BLaER1 (cell line): ENCODE measurements at regions not wholly inside any gene's neighbourhood (a gene's known extent, or its start where the extent isn't known, plus 50 kb on each side); places are given as distances from the start of the nearest gene placed in this dataset.

Experiments
- H3K27ac ChIP-seq: shearing (Covaris generic); formaldehyde crosslinking; 2 replicates; pipeline ENCODE4 v1.8.1; 2022
- H3K27me3 ChIP-seq: shearing (Covaris generic); formaldehyde crosslinking; 2 replicates; pipeline ENCODE4 v1.8.1; 2022
- H3K36me3 ChIP-seq: shearing (Covaris generic); formaldehyde crosslinking; 2 replicates; pipeline ENCODE4 v1.8.1; 2022
- H3K4me1 ChIP-seq: shearing (Covaris generic); formaldehyde crosslinking; 2 replicates; pipeline ENCODE4 v1.8.1; 2022
- H3K4me2 ChIP-seq: shearing (Covaris generic); formaldehyde crosslinking; 2 replicates; pipeline ENCODE4 v1.8.1; 2022
- H3K4me3 ChIP-seq: shearing (Covaris generic); formaldehyde crosslinking; 2 replicates; pipeline ENCODE4 v1.8.1; 2022
- H3K9ac ChIP-seq: shearing (Covaris generic); formaldehyde crosslinking; 2 replicates; pipeline ENCODE4 v1.8.1; 2022
- H3K9me3 ChIP-seq: shearing (Covaris generic); formaldehyde crosslinking; 2 replicates; pipeline ENCODE4 v1.8.1; 2022
- H4K20me1 ChIP-seq: shearing (Covaris generic); formaldehyde crosslinking; 2 replicates; pipeline ENCODE4 v1.8.1; 2022
- Cebpa-rat ChIP-seq: shearing (Covaris generic); IDR thresholded peaks from 2 replicates; pipeline ENCODE4 v1.8.1; 2022

- H3K4me1 ChIP-seq: no peaks in the 10 kb centered on the region
- no peaks in the 10 kb centered on the region for H3K9me3 ChIP-seq
- H3K27ac ChIP-seq: no peak overlapping the region
- no peak overlapping the region for H3K9ac ChIP-seq
- H3K4me3 ChIP-seq: no peak overlapping the region
- no peaks in the 10 kb centered on the region for H3K36me3 ChIP-seq
- no peak overlapping the region for H3K4me2 ChIP-seq
- H3K27me3 ChIP-seq: no peaks in the 10 kb centered on the region
- TF ChIP-seq Cebpa-rat: no peak
- H4K20me1 ChIP-seq: no peaks in the 10 kb centered on the region
Measured at GRCh38 chr4:19382993-19383756, 868.5 kb upstream of the SLIT2 start.

GRCh38 chr4:19381068-19381467, 870.6 kb upstream of the SLIT2 start:
- Histone ChIP-seq H3K4me3 (no peak overlapping the region), H3K27ac (no peak overlapping the region), H3K9me3 (no peaks in the 10 kb centered on the region), H3K9ac (no peak overlapping the region), H3K4me1 (no peaks in the 10 kb centered on the region), H4K20me1 (no peaks in the 10 kb centered on the region), H3K27me3 (no peaks in the 10 kb centered on the region), H3K4me2 (no peak overlapping the region), H3K36me3 (no peaks in the 10 kb centered on the region)
- TF ChIP-seq Cebpa-rat: no peak

- Histone ChIP-seq H3K27me3 (no peaks in the 10 kb centered on the region), H3K4me3 (no peak overlapping the region), H3K9me3 (no peaks in the 10 kb centered on the region), H3K27ac (no peak overlapping the region), H3K9ac (no peak overlapping the region), H3K4me1 (no peaks in the 10 kb centered on the region), H3K4me2 (no peak overlapping the region), H3K36me3 (no peaks in the 10 kb centered on the region), H4K20me1 (no peaks in the 10 kb centered on the region)
- no peak for TF ChIP-seq Cebpa-rat
Measured at GRCh38 chr4:19380600-19380999, 871.1 kb upstream of the SLIT2 start.

- Histone ChIP-seq H3K4me1 (no peaks in the 10 kb centered on the region), H3K4me3 (no peak overlapping the region), H3K9me3 (no peaks in the 10 kb centered on the region), H3K36me3 (no peaks in the 10 kb centered on the region), H4K20me1 (no peaks in the 10 kb centered on the region), H3K27ac (no peak overlapping the region), H3K9ac (no peak overlapping the region), H3K27me3 (no peaks in the 10 kb centered on the region), H3K4me2 (no peak overlapping the region)
- TF ChIP-seq Cebpa-rat: no peak
Measured at GRCh38 chr4:19379191-19379708, 872.5 kb upstream of the SLIT2 start.

GRCh38 chr4:19375931-19376330, 875.8 kb upstream of the SLIT2 start:
- Histone ChIP-seq H3K27me3 (no peaks in the 10 kb centered on the region), H3K27ac (no peak overlapping the region), H3K4me2 (no peak overlapping the region), H3K4me1 (no peaks in the 10 kb centered on the region), H3K9ac (no peak overlapping the region), H3K36me3 (no peaks in the 10 kb centered on the region), H4K20me1 (no peaks in the 10 kb centered on the region), H3K4me3 (no peak overlapping the region), H3K9me3 (no peaks in the 10 kb centered on the region)
- no peak for TF ChIP-seq Cebpa-rat

DNA sequence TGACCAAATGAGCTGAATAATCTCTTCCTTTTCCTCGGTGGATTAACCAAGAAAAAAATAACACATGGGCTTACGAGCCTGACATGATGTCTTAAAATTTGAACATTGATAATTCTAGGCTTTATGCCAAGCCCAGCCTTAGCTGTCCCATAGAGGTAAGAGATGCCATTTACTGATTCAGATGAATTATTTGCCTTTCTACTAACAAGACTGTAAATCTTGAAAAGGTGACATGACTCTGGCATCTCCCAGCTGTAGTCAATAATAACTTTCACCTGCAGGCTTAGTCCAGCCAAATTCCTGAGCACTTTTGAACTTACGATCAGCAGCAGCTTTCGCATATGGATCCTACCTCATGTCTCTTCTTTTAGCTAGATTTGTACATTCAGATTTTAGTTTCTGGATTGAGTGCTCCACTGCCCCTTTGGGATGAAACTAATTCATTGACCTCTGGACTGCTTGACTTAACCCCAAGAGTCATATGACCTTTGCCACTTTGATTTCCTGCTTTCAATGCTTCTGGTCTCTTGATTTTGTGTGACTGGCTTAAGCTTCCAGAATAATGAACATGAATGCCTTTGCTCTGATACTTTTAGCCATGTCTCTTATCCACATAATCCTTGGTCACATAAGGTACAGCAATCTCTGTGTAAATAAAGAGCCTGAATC, 876.4 kb upstream of the SLIT2 start:
- no peaks in the 10 kb centered on the region for H3K27me3 ChIP-seq
- no peak overlapping the region for H3K27ac ChIP-seq

GRCh38 chr4:19372390-19372789, 879.3 kb upstream of the SLIT2 start:
- Histone ChIP-seq H3K4me3 (no peak overlapping the region), H3K27ac (no peak overlapping the region), H3K36me3 (no peaks in the 10 kb centered on the region), H3K4me2 (no peak overlapping the region), H3K27me3 (no peaks in the 10 kb centered on the region), H3K9ac (no peak overlapping the region), H4K20me1 (no peaks in the 10 kb centered on the region), H3K9me3 (no peaks in the 10 kb centered on the region), H3K4me1 (no peaks in the 10 kb centered on the region)
- TF ChIP-seq Cebpa-rat: no peak

More for the DNA sequence above, 876.4 kb upstream of the SLIT2 start:
- Histone ChIP-seq H4K20me1 (no peaks in the 10 kb centered on the region), H3K4me2 (no peak overlapping the region), H3K4me1 (no peaks in the 10 kb centered on the region), H3K9me3 (no peaks in the 10 kb centered on the region), H3K4me3 (no peak overlapping the region), H3K36me3 (no peaks in the 10 kb centered on the region), H3K9ac (no peak overlapping the region)
- TF ChIP-seq Cebpa-rat: no peak

- H3K9me3 ChIP-seq: no peaks in the 10 kb centered on the region
Measured at GRCh38 chr4:19368800-19369199, 882.9 kb upstream of the SLIT2 start.

GRCh38 chr4:19366916-19367315, 884.8 kb upstream of the SLIT2 start:
- H3K4me1 ChIP-seq: no peaks in the 10 kb centered on the region
- H3K27me3 ChIP-seq: no peaks in the 10 kb centered on the region
- no peak overlapping the region for H3K9ac ChIP-seq
- H3K4me3 ChIP-seq: no peak overlapping the region
- H4K20me1 ChIP-seq: no peaks in the 10 kb centered on the region
- no peak overlapping the region for H3K27ac ChIP-seq
- no peaks in the 10 kb centered on the region for H3K36me3 ChIP-seq
- no peaks in the 10 kb centered on the region for H3K9me3 ChIP-seq
- TF ChIP-seq Cebpa-rat: no peak
- H3K4me2 ChIP-seq: no peak overlapping the region

More at GRCh38 chr4:19368800-19369199, 882.9 kb upstream of the SLIT2 start:
- Histone ChIP-seq H3K36me3 (no peaks in the 10 kb centered on the region), H4K20me1 (no peaks in the 10 kb centered on the region), H3K4me2 (no peak overlapping the region), H3K4me3 (no peak overlapping the region), H3K4me1 (no peaks in the 10 kb centered on the region), H3K27me3 (no peaks in the 10 kb centered on the region), H3K27ac (no peak overlapping the region), H3K9ac (no peak overlapping the region)
- TF ChIP-seq Cebpa-rat: no peak

DNA sequence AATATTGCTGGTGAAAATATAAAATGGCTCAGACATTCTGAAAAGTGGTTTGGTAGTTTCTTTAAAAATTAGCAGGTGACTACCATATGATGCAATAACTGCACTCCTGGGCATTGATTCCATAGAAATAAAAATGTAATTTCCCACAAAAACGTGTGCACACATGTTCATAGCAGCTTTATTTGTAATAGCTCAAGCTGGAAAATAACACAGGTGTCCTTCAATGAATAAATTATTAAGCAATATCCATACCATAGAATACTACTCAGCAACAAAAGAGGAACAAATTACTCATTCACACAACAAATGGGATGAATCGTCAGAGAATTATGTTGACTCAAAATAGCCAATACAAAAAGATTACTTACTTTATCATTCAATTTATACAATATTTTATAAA, 893.7 kb upstream of the SLIT2 start:
- Histone ChIP-seq H3K27me3 (no peaks in the 10 kb centered on the region), H3K4me1 (no peaks in the 10 kb centered on the region), H4K20me1 (no peaks in the 10 kb centered on the region), H3K9ac (no peak overlapping the region), H3K9me3 (no peaks in the 10 kb centered on the region), H3K4me2 (no peak overlapping the region), H3K27ac (no peak overlapping the region), H3K4me3 (no peak overlapping the region), H3K36me3 (no peaks in the 10 kb centered on the region)
- no peak for TF ChIP-seq Cebpa-rat
